ENCODE measurements at regions not wholly inside any gene's neighbourhood (a gene's known extent, or its start where the extent isn't known, plus 50 kb on each side); places are given as distances from the start of the nearest gene placed in this dataset.

GRCh38 chr21:38092051-38092450, 164.7 kb upstream of the KCNJ15 start:
- Mint-ChIP-seq H3K4me3 (ENCODE audit: low read depth) (no peak overlapping the region), H3K4me1 (ENCODE audit: low read depth) (no peaks in the 10 kb centered on the region), H3K9me3 (ENCODE audit: low read depth) (peaks cover 2% of the 10 kb centered on the region), H3K27ac (no peak overlapping the region), H3K27me3 (peaks cover 9% of the 10 kb centered on the region), H3K36me3 (ENCODE audit: insufficient read depth) (no peaks in the 10 kb centered on the region)
- TF ChIP-seq, protein P1, sequence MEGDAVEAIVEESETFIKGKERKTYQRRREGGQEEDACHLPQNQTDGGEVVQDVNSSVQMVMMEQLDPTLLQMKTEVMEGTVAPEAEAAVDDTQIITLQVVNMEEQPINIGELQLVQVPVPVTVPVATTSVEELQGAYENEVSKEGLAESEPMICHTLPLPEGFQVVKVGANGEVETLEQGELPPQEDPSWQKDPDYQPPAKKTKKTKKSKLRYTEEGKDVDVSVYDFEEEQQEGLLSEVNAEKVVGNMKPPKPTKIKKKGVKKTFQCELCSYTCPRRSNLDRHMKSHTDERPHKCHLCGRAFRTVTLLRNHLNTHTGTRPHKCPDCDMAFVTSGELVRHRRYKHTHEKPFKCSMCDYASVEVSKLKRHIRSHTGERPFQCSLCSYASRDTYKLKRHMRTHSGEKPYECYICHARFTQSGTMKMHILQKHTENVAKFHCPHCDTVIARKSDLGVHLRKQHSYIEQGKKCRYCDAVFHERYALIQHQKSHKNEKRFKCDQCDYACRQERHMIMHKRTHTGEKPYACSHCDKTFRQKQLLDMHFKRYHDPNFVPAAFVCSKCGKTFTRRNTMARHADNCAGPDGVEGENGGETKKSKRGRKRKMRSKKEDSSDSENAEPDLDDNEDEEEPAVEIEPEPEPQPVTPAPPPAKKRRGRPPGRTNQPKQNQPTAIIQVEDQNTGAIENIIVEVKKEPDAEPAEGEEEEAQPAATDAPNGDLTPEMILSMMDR (IDR thresholded peaks at IDR 0.05; ENCODE audit: unreplicated experiment): no peak
- DNase-seq (ENCODE audit: low spot score, unreplicated experiment): no peak

DNA sequence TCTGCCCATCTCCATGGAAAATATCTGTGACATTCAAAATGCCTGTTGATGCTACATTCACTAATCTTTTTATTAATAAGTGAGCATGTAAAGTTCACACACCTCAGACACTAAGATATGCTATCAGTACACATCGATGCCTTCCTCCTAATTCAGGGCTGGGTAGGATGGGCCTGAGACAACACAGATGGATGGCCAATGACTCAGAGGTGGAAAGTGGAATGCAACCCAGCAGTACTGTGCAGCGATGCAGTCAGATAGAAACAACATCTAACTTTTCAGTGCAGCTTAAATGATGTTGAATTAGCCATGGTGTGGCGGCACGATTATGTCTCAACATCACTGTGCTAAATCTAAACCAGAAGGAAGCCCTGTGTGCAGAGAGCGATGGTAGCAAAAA, 161.6 kb upstream of the KCNJ15 start:
- Mint-ChIP-seq H3K4me1 (ENCODE audit: low read depth) (peaks cover 2% of the 10 kb centered on the region), H3K36me3 (ENCODE audit: insufficient read depth) (no peaks in the 10 kb centered on the region), H3K4me3 (ENCODE audit: low read depth) (no peak overlapping the region), H3K9me3 (ENCODE audit: low read depth) (peaks cover 12% of the 10 kb centered on the region), H3K27ac (no peak overlapping the region), H3K27me3 (peaks cover 11% of the 10 kb centered on the region)
- TF ChIP-seq, protein P1 (IDR thresholded peaks at IDR 0.05; ENCODE audit: unreplicated experiment): no peak
- DNase-seq (ENCODE audit: low spot score, unreplicated experiment): no peak

GRCh38 chr21:38097789-38098188, 159.0 kb upstream of the KCNJ15 start:
- Mint-ChIP-seq H3K36me3 (ENCODE audit: insufficient read depth) (no peaks in the 10 kb centered on the region), H3K4me1 (ENCODE audit: low read depth) (peaks cover 2% of the 10 kb centered on the region), H3K4me3 (ENCODE audit: low read depth) (no peak overlapping the region), H3K9me3 (ENCODE audit: low read depth) (peaks cover 12% of the 10 kb centered on the region), H3K27ac (no peak overlapping the region), H3K27me3 (peaks cover 17% of the 10 kb centered on the region)
- DNase-seq (ENCODE audit: low spot score, unreplicated experiment): no peak
- TF ChIP-seq, protein P1 (IDR thresholded peaks at IDR 0.05; ENCODE audit: unreplicated experiment): no peak

DNA sequence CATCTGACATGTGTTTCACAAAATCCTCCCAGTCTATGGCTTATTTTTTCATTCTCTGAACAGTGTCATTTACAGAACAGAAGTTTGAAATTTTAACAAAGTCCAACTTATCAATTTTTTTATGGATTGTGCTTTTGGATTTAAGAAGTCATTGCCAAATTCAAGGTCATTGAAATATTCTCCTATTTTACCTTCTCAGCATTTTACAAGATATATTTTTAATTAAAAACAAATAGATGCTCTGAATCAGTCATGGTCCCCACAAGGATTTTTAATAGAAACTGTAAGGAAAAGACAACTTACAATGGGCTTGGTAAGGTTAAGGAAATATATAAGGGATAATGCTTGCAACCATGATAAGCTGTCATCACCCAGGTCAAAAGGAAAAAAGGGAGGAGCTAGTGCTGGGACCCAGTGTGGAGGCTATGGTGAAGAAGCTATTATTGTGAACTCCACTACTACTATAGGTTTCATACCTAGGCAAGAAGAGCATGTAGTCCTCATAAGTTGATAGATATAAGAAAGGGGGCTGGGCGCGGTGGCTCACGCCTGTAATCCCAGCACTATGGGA, 144.5 kb upstream of the KCNJ15 start:
- Mint-ChIP-seq H3K4me3 (ENCODE audit: low read depth) (no peak overlapping the region), H3K27ac (no peak overlapping the region), H3K4me1 (ENCODE audit: low read depth) (no peaks in the 10 kb centered on the region), H3K27me3 (peaks cover 8% of the 10 kb centered on the region), H3K36me3 (ENCODE audit: insufficient read depth) (no peaks in the 10 kb centered on the region), H3K9me3 (ENCODE audit: low read depth) (peaks cover 8% of the 10 kb centered on the region)
- TF ChIP-seq, protein P1 (IDR thresholded peaks at IDR 0.05; ENCODE audit: unreplicated experiment): no peak
- no peak for DNase-seq (ENCODE audit: low spot score, unreplicated experiment)

DNA sequence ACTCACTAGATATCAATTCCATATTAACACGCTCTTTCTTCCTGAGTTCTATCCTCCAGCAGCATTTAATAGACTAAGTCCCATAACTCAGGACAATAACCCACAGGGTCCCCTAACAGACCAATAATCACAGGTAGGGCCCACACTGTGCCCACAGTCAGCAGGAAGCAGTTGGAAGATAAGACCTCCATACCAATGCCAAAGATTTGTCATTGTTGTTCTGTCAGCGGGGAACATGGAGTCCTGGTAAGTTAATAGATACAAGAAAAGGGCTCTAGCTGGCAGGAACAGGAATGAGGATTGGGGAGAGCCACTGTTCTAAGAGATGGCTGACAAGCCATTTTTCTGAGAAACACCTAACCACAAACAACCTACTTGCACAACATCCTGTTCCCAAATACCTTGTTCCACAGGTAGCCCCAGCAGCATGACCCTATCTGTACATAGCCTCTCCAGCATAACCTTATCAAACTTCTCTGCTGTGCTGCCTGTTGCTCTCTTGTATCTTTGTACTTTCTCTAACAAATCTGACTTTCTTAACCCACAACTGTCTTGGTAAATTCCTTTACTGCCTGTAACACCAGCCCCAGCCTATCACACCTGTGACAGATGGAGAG, 142.0 kb upstream of the KCNJ15 start:
- Mint-ChIP-seq H3K27me3 (peaks cover 8% of the 10 kb centered on the region), H3K9me3 (ENCODE audit: low read depth) (peaks cover 8% of the 10 kb centered on the region), H3K4me1 (ENCODE audit: low read depth) (no peaks in the 10 kb centered on the region), H3K4me3 (ENCODE audit: low read depth) (no peak overlapping the region), H3K36me3 (ENCODE audit: insufficient read depth) (no peaks in the 10 kb centered on the region), H3K27ac (no peak overlapping the region)
- TF ChIP-seq, protein P1 (IDR thresholded peaks at IDR 0.05; ENCODE audit: unreplicated experiment): no peak
- DNase-seq (ENCODE audit: low spot score, unreplicated experiment): no peak
